Trophoblast cell (in vitro differentiated cells and primary cell): ENCODE measurements at regions not wholly inside any gene's neighbourhood (a gene's known extent, or its start where the extent isn't known, plus 50 kb on each side); places are given as distances from the start of the nearest gene placed in this dataset.

Experiments
- DNase-seq, 2 donors: peaks; one replicate each; pipeline ENCODE4 v3.0.0-alpha.2; 2016
- H2AFZ ChIP-seq: 2 replicates; pipeline ENCODE4 v1.6.1; 2013; ENCODE audit warnings: low read length, moderate library complexity, mild to moderate bottlenecking; ENCODE audit not compliant: insufficient read depth, poor library complexity
- H2AK5ac ChIP-seq: 2 replicates; pipeline ENCODE4 v1.6.1; 2013; ENCODE audit warnings: mild to moderate bottlenecking, low read length
- H2BK120ac ChIP-seq: 2 replicates; pipeline ENCODE4 v1.6.1; 2013; ENCODE audit warnings: low read length, mild to moderate bottlenecking, moderate library complexity; ENCODE audit not compliant: insufficient read depth, poor library complexity
- H2BK12ac ChIP-seq: 2 replicates; pipeline ENCODE4 v1.6.1; 2013; ENCODE audit warnings: mild to moderate bottlenecking, low read length, moderate library complexity
- H2BK5ac ChIP-seq: 2 replicates; pipeline ENCODE4 v1.6.1; 2013; ENCODE audit warnings: low read length, low read depth, moderate library complexity, mild to moderate bottlenecking; ENCODE audit not compliant: poor library complexity
- H3K14ac ChIP-seq: 2 replicates; pipeline ENCODE4 v1.6.1; 2013; ENCODE audit warnings: mild to moderate bottlenecking, low read length
- H3K18ac ChIP-seq: 2 replicates; pipeline ENCODE4 v1.6.1; 2013; ENCODE audit warnings: mild to moderate bottlenecking, low read length
- H3K23ac ChIP-seq: 2 replicates; pipeline ENCODE4 v1.6.1; 2013; ENCODE audit warnings: low read length
- H3K27ac ChIP-seq: 2 replicates; pipeline ENCODE4 v1.5.1; 2013; ENCODE audit warnings: low read depth, mild to moderate bottlenecking, inconsistent platforms, low read length, moderate library complexity
- H3K27me3 ChIP-seq: 2 replicates; pipeline ENCODE4 v1.6.1; 2013; ENCODE audit warnings: inconsistent platforms, mild to moderate bottlenecking, low read length, moderate library complexity; ENCODE audit not compliant: insufficient read depth
- H3K36me3 ChIP-seq, 2 experiments: 1 replicate in 1 of 2; 2 replicates in 1 of 2; pipeline ENCODE4 v1.6.1; 2013; ENCODE audit warnings: low read length in 2 of 2, mild to moderate bottlenecking in 2 of 2, moderate library complexity in 1 of 2; ENCODE audit not compliant: insufficient read depth in 2 of 2, control insufficient read depth in 1 of 2
- H3K4ac ChIP-seq: 2 replicates; pipeline ENCODE4 v1.6.1; 2013; ENCODE audit warnings: low read depth, mild to moderate bottlenecking, low read length, moderate library complexity
- H3K4me1 ChIP-seq, 2 experiments: 1 replicate in 1 of 2; 2 replicates in 1 of 2; pipeline ENCODE4 v1.6.1; 2013; ENCODE audit warnings: low read length in 2 of 2, mild to moderate bottlenecking in 2 of 2, moderate library complexity in 1 of 2; ENCODE audit not compliant: insufficient read depth in 2 of 2, control insufficient read depth in 1 of 2
- H3K4me2 ChIP-seq: 2 replicates; pipeline ENCODE4 v1.6.1; 2013; ENCODE audit warnings: inconsistent platforms, mild to moderate bottlenecking, low read length, moderate library complexity
- H3K4me3 ChIP-seq: 2 replicates; pipeline ENCODE4 v1.5.1; 2013; ENCODE audit warnings: mild to moderate bottlenecking, low read depth, low read length, inconsistent platforms
- H3K79me1 ChIP-seq: one replicate; pipeline ENCODE4 v1.6.1; 2013; ENCODE audit warnings: low read length
- H3K79me2 ChIP-seq: 2 replicates; pipeline ENCODE4 v1.6.1; 2013; ENCODE audit warnings: low read length, mild to moderate bottlenecking; ENCODE audit not compliant: control insufficient read depth, insufficient read depth, poor library complexity
- H3K9ac ChIP-seq: 2 replicates; pipeline ENCODE4 v1.6.1; 2013; ENCODE audit warnings: mild to moderate bottlenecking, low read length
- H3K9me3 ChIP-seq: 2 replicates; pipeline ENCODE4 v1.6.1; 2013; ENCODE audit warnings: low read depth, mild to moderate bottlenecking, control low read depth, inconsistent platforms, low read length; ENCODE audit not compliant: insufficient read depth
- H4K12ac ChIP-seq: 2 replicates; pipeline ENCODE4 v1.6.1; 2013; ENCODE audit warnings: low read depth, mild to moderate bottlenecking, low read length, moderate library complexity
- H4K8ac ChIP-seq: 2 replicates; pipeline ENCODE4 v1.6.1; 2013; ENCODE audit warnings: low read depth, mild to moderate bottlenecking, low read length, moderate library complexity
- H4K91ac ChIP-seq: one replicate; pipeline ENCODE4 v1.6.1; 2013; ENCODE audit warnings: low read depth, mild to moderate bottlenecking, low read length, moderate library complexity
- WGBS: extraction: QIAGEN DNeasy Blood & Tissue Kit; methylation state at CpG from one replicate; pipeline ENCODE4 v1.1.7; 2013; ENCODE audit warnings: missing lambda C conversion rate; ENCODE audit not compliant: insufficient read length, insufficient coverage; ENCODE audit errors: extremely low coverage; 5-methylcytosine and 5-hydroxymethylcytosine counted together

DNA sequence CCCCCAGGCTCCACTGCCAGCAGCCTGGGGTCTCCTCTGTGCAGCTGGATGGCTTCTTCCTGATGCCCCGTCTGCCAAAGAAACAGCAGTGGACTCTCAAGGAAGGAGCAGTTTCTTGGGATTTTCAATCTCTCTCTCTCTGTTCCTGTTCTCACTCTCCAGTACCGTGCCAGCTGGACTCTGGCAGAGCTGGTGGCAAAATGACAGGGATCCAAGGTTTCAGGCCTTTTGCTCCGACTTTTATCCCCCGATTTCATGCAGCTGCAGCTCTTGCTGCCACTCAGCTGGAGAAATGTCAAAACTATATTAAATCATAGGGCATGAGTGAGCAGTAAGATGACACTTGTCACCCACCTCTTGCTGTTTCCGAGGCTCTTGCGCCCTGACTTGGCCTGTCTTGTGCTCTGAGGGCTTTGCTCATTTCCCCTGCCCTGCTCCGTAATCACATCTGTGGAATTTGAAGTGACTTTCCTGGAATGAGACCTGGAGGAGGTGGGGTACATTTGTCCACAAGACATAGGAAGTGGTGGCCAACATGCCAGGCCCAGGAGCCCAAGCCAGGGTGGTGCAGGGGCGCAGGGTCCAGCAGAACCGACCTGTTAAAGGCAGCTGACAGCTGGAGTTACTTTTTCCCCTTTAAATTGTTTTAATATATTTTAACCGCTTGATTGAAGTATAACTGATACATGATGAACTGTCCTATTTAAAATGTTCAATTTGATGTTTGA, 576.2 kb downstream of the PTPRU start:
- Histone ChIP-seq H3K4me2 (no peak overlapping the region), H3K27me3 (no peaks in the 10 kb centered on the region), H4K8ac (no peak overlapping the region), H2BK12ac (no peak overlapping the region), H2AFZ (no peak overlapping the region), H2BK5ac (no peak overlapping the region), H3K4ac (no peak overlapping the region), H3K23ac (no peak overlapping the region), H4K91ac (no peak overlapping the region), H4K12ac (no peak overlapping the region), H3K14ac (no peak overlapping the region), H3K18ac (no peak overlapping the region), H2BK120ac (no peak overlapping the region), H3K4me3 (no peak overlapping the region), H3K9me3 (no peaks in the 10 kb centered on the region), H2AK5ac (no peak overlapping the region), H3K36me3 (no peaks in the 10 kb centered on the region), H3K9ac (no peak overlapping the region), H3K27ac (no peak overlapping the region), H3K79me2 (no peaks in the 10 kb centered on the region), H3K4me1 (no peaks in the 10 kb centered on the region), H3K79me1 (no peaks in the 10 kb centered on the region)
- no CpG with 5 or more reads among the region's 10 CpGs for WGBS
- no peak for DNase-seq

DNA sequence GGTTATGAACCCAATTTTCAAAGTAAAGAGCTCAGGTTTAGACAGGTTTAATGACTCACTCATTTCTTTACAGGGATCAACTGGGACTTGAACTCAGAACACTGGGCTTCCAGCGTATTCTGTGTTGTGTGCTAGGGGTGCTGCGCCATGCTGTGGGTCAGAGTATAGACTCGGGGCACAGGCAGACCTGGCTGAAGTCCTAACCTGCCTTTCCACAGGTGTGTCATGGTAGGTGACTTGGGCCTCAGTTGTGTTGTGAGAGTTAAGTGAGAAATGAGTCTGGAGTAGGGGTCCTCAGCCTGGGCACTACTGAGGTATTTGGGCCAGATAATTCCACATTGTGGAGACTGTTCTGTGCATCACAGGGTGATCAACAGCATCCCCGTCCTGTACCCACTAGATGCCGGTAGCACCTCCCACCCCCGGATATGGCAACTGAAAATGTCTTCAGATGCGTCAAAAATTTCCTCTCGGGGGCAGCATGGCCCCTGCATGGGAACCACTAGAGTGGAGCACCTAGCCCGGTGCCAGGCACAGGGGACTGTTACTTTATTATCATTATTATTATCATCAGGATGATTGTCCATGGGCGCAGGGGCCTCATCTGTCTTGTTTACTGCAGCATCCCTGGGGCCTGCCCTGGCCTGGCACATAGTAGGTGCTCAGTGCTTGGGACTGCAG, 575.5 kb downstream of the PTPRU start:
- Histone ChIP-seq H2AK5ac (no peak overlapping the region), H3K36me3 (no peaks in the 10 kb centered on the region), H3K79me1 (no peaks in the 10 kb centered on the region), H2BK12ac (no peak overlapping the region), H3K4ac (no peak overlapping the region), H4K12ac (no peak overlapping the region), H2BK5ac (no peak overlapping the region), H3K23ac (no peak overlapping the region), H3K4me2 (no peak overlapping the region), H2AFZ (no peak overlapping the region), H3K4me3 (no peak overlapping the region), H4K8ac (no peak overlapping the region), H3K27me3 (no peaks in the 10 kb centered on the region), H3K14ac (no peak overlapping the region), H3K27ac (no peak overlapping the region), H3K9ac (no peak overlapping the region), H3K79me2 (no peaks in the 10 kb centered on the region), H2BK120ac (no peak overlapping the region), H4K91ac (no peak overlapping the region), H3K9me3 (no peaks in the 10 kb centered on the region), H3K4me1 (no peaks in the 10 kb centered on the region), H3K18ac (no peak overlapping the region)
- WGBS = no CpG with 5 or more reads among the region's 10 CpGs
- DNase-seq = no peak

DNA sequence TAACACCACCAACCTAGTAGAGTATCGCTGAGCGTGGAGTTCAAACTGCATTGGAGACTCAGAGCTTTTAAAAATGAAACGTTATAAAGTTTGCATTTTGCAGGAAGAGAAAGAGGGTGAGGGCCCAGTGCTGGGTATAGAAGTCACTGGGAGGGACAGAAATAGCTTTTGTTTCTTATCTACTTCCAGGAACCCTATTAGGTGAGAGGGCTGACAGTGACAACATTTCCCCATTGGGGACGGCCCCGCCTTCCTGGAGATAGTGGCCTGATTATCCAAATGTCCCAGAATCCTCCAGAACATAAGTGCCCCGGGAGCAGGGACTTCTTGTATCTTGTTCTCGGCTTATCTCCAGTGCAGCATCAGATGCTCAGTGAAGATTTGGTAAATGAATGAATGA, 574.9 kb downstream of the PTPRU start:
- H3K9ac ChIP-seq = no peak overlapping the region
- H2AFZ ChIP-seq = no peak overlapping the region
- H2BK12ac ChIP-seq = no peak overlapping the region
- no peak overlapping the region for H3K23ac ChIP-seq
- H3K4me3 ChIP-seq = no peak overlapping the region
- H3K79me2 ChIP-seq = no peaks in the 10 kb centered on the region
- no peak overlapping the region for H4K91ac ChIP-seq
- no peak overlapping the region for H2BK120ac ChIP-seq
- no CpG with 5 or more reads among the region's 7 CpGs for WGBS
- no peak overlapping the region for H2AK5ac ChIP-seq
- no peak for DNase-seq
- no peak overlapping the region for H3K14ac ChIP-seq
- no peak overlapping the region for H3K4me2 ChIP-seq
- H3K4me1 ChIP-seq = no peaks in the 10 kb centered on the region
- H3K4ac ChIP-seq = no peak overlapping the region
- no peak overlapping the region for H2BK5ac ChIP-seq
- H3K27ac ChIP-seq = no peak overlapping the region
- no peaks in the 10 kb centered on the region for H3K36me3 ChIP-seq
- no peak overlapping the region for H3K18ac ChIP-seq
- H3K9me3 ChIP-seq = no peaks in the 10 kb centered on the region
- no peak overlapping the region for H4K8ac ChIP-seq
- H3K79me1 ChIP-seq = no peaks in the 10 kb centered on the region
- no peak overlapping the region for H4K12ac ChIP-seq
- H3K27me3 ChIP-seq = no peaks in the 10 kb centered on the region

DNA sequence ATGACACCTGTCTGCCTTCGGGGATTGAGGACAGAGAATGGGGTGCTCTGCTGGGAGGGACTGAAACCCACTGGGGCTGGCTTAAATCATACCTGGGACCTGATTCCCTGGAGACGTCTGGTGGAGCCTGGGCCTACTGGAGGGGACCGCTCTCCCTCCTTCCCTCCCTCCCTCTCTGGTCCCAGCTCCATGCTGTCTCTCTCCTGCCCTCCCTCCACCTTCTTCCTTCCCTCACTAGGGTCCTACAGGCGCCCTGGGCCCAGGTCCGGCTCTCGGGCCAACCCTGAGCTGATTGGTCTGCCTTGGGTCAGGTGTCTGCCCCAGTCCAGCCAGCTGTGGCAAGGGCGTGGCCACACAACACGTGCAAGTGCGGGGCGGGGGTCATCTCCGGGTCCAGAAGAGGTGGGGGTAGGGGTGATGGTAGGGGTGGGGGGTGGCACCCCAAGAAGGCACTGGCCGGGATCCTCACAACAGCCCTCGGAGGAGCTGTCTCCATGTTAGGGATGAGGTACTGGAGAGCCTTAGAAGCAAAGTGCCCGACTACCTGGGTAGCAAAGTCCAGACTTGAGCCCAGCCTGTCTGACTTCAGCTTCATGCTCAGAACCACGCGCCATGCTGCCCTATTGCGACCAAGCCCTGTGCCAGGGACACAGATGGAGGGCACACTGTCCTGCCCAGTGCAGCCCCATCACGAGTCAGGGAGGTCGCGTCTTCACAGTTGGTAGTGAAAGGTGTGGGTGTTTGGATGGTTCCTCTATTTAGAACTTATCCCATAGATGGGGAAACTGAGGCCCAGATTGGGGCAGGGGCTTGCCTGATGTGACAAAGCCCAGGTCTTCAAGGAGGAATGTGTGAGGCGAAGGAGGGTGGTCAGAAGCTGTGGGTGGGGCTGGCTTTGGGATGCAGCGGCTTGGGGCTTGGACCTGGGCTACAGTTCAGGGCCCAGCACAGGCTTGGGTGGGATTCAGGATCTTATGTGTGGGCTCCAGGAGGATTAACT, 574.1 kb downstream of the PTPRU start:
- H3K23ac ChIP-seq = no peak overlapping the region
- no peak overlapping the region for H2BK120ac ChIP-seq
- WGBS = no CpG with 5 or more reads among the region's 22 CpGs
- H3K4me2 ChIP-seq = no peak overlapping the region
- no peak overlapping the region for H3K4me3 ChIP-seq
- H4K8ac ChIP-seq = no peak overlapping the region
- H2AK5ac ChIP-seq = no peak overlapping the region
- no peak overlapping the region for H3K14ac ChIP-seq
- H4K91ac ChIP-seq = no peak overlapping the region
- H2BK5ac ChIP-seq = no peak overlapping the region
- no peaks in the 10 kb centered on the region for H3K79me2 ChIP-seq
- H3K27ac ChIP-seq = no peak overlapping the region
- H2BK12ac ChIP-seq = no peak overlapping the region
- no peaks in the 10 kb centered on the region for H3K4me1 ChIP-seq
- no peak overlapping the region for H3K9ac ChIP-seq
- H2AFZ ChIP-seq = no peak overlapping the region
- H3K4ac ChIP-seq = no peak overlapping the region
- DNase-seq = no peak
- H4K12ac ChIP-seq = no peak overlapping the region
- no peak overlapping the region for H3K18ac ChIP-seq
- H3K36me3 ChIP-seq = no peaks in the 10 kb centered on the region
- no peaks in the 10 kb centered on the region for H3K79me1 ChIP-seq
- H3K9me3 ChIP-seq = no peaks in the 10 kb centered on the region
- no peaks in the 10 kb centered on the region for H3K27me3 ChIP-seq
